CD4-positive, alpha-beta memory T cell (primary cell): ENCODE measurements at regions not wholly inside any gene's neighbourhood (a gene's known extent, or its start where the extent isn't known, plus 50 kb on each side); places are given as distances from the start of the nearest gene placed in this dataset.

Experiments used
- CTCF ChIA-PET: fragments of 350-600 bp; sonication (Branson Sonifier 250); formaldehyde crosslinking; loops from one replicate; lab custom pipeline; 2021; ENCODE audit warnings: inconsistent platforms; ENCODE audit not compliant: partially characterized antibody; lab: Charles Lee
- POLR2A ChIA-PET: fragments of 350-600 bp; sonication (Branson Sonifier 250); formaldehyde crosslinking; loops from one replicate; lab custom pipeline; 2021; ENCODE audit not compliant: partially characterized antibody; lab: Charles Lee
- DNase-seq, 5 donors: peaks; one replicate each; pipeline versions ENCODE4 v3.0.0 to v3.0.0-alpha.2; 2020 to 2022; ENCODE audit warnings: mixed read lengths in 1 of 5
- H3K27ac ChIP-seq: one replicate; pipeline ENCODE4 v1.7.0; 2013; ENCODE audit warnings: low read depth, low read length
- H3K27me3 ChIP-seq: 2 replicates; pipeline ENCODE4 v1.7.0; 2013; ENCODE audit warnings: mild to moderate bottlenecking, low read length, moderate library complexity; ENCODE audit not compliant: insufficient read depth
- H3K36me3 ChIP-seq: 2 replicates; pipeline ENCODE4 v1.7.0; 2013; ENCODE audit warnings: mild to moderate bottlenecking, low read length, moderate library complexity; ENCODE audit not compliant: insufficient read depth
- H3K4me1 ChIP-seq: 2 replicates; pipeline ENCODE4 v1.7.0; 2013; ENCODE audit warnings: mild to moderate bottlenecking, low read length, moderate library complexity; ENCODE audit not compliant: insufficient read depth
- H3K4me3 ChIP-seq, 2 donors: one replicate each; pipeline ENCODE4 v1.7.0; 2013; ENCODE audit warnings: low read length in 2 of 2, mild to moderate bottlenecking in 1 of 2
- H3K9me3 ChIP-seq, 2 donors: one replicate each; pipeline ENCODE4 v1.7.0; 2013; ENCODE audit warnings: low read length in 2 of 2, control low read depth in 1 of 2; ENCODE audit not compliant: control insufficient read depth in 1 of 2
- H3K27ac Mint-ChIP-seq, 7 donors: one replicate each; pipeline ENCODE4 v1.8.0; 2020 to 2021; ENCODE audit warnings: mixed read lengths in 7 of 7, mild to moderate bottlenecking in 6 of 7, inconsistent platforms in 3 of 7, moderate library complexity in 3 of 7
- H3K27me3 Mint-ChIP-seq, 2 donors: one replicate each; pipeline ENCODE4 v1.8.0; 2020 to 2021; ENCODE audit warnings: mixed read lengths in 2 of 2
- H3K36me3 Mint-ChIP-seq, 2 donors: one replicate each; pipeline ENCODE4 v1.8.0; 2020 to 2021; ENCODE audit warnings: mixed read lengths in 2 of 2, inconsistent platforms in 1 of 2, mild to moderate bottlenecking in 1 of 2
- H3K4me1 Mint-ChIP-seq, 4 donors: one replicate each; pipeline ENCODE4 v1.8.0; 2020 to 2021; ENCODE audit warnings: mixed read lengths in 4 of 4, mild to moderate bottlenecking in 1 of 4
- H3K4me3 Mint-ChIP-seq, 8 donors: one replicate each; pipeline ENCODE4 v1.8.0; 2020 to 2021; ENCODE audit warnings: mixed read lengths in 8 of 8, mild to moderate bottlenecking in 7 of 8, moderate library complexity in 6 of 8, inconsistent platforms in 3 of 8
- H3K9me3 Mint-ChIP-seq, 8 donors: one replicate each; pipeline ENCODE4 v1.8.0; 2020 to 2021; ENCODE audit warnings: mixed read lengths in 8 of 8, mild to moderate bottlenecking in 5 of 8, inconsistent platforms in 3 of 8, moderate library complexity in 1 of 8
- intact Hi-C: fragments of 100-400 bp; cut with micrococcal nuclease; formaldehyde crosslinking; loops from one replicate; pipeline ENCODE4 v1.15.1; 2023

DNA sequence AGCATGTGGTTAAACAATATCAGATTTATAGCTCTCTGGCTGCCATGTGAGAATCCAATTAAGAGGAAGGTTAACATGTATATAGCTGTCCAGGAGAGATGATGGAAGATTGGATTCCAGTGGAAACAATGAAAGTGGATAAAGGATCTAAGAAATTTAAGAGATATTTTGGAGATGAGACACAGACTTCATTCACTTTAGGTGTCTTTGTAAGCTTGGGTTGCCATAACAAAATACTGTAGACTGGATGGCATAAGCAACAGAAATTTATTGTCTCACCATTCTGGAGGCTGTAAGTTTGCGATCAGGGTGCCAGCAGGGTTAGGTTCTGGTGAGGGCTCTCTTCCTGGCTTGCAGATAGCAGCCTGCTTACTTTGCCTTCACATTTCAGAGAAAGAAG, 155.9 kb upstream of the MYOCD start:
- no peaks in the 10 kb centered on the region for H3K36me3 Mint-ChIP-seq
- Histone ChIP-seq H3K4me1 (no peaks in the 10 kb centered on the region), H3K27me3 (no peaks in the 10 kb centered on the region), H3K4me3 (no peak overlapping the region), H3K9me3 (no peaks in the 10 kb centered on the region), H3K36me3 (no peaks in the 10 kb centered on the region), H3K27ac (no peak overlapping the region)
- H3K27me3 Mint-ChIP-seq = no peaks in the 10 kb centered on the region
- intact Hi-C loops = no loop called here
- ChIA-PET CTCF (no interaction called here), POLR2A (no interaction called here)
- no peak overlapping the region for H3K27ac Mint-ChIP-seq
- peaks cover 0 to 5% (median under 1%) of the 10 kb centered on the region in 8 donors for H3K9me3 Mint-ChIP-seq
- DNase-seq = no peak
- H3K4me3 Mint-ChIP-seq = no peak overlapping the region
- H3K4me1 Mint-ChIP-seq = no peaks in the 10 kb centered on the region

DNA sequence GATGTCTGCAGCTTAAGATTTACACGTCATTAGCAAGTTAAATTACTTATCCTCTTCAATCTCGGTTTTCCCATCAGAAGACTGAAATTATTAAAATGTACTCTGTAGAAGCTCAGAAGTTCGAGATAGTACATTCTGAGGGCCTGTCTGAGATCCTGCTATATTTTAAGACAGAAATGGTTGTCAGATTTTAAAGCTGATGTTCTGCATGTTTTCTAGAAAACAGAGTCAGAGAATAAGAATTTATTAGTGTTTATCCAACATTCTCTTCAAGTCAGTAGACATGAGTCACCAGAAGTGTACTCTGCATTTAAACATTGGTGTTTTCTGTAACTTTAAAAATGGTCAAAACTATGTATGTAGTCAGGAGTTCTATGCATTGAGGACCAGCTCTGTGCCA, 155.2 kb upstream of the MYOCD start:
- H3K36me3 Mint-ChIP-seq = no peaks in the 10 kb centered on the region
- no peak for DNase-seq
- no peak overlapping the region for H3K4me3 Mint-ChIP-seq
- Histone ChIP-seq H3K36me3 (no peaks in the 10 kb centered on the region), H3K4me1 (no peaks in the 10 kb centered on the region), H3K27me3 (no peaks in the 10 kb centered on the region), H3K27ac (no peak overlapping the region), H3K9me3 (no peaks in the 10 kb centered on the region), H3K4me3 (no peak overlapping the region)
- no peaks in the 10 kb centered on the region for H3K27me3 Mint-ChIP-seq
- H3K27ac Mint-ChIP-seq = no peak overlapping the region
- CTCF ChIA-PET = no interaction called here
- POLR2A ChIA-PET = no interaction called here
- peaks cover 0 to 7% (median 2%) of the 10 kb centered on the region in 8 donors for H3K9me3 Mint-ChIP-seq
- intact Hi-C loops = no loop called here
- H3K4me1 Mint-ChIP-seq = no peaks in the 10 kb centered on the region

DNA sequence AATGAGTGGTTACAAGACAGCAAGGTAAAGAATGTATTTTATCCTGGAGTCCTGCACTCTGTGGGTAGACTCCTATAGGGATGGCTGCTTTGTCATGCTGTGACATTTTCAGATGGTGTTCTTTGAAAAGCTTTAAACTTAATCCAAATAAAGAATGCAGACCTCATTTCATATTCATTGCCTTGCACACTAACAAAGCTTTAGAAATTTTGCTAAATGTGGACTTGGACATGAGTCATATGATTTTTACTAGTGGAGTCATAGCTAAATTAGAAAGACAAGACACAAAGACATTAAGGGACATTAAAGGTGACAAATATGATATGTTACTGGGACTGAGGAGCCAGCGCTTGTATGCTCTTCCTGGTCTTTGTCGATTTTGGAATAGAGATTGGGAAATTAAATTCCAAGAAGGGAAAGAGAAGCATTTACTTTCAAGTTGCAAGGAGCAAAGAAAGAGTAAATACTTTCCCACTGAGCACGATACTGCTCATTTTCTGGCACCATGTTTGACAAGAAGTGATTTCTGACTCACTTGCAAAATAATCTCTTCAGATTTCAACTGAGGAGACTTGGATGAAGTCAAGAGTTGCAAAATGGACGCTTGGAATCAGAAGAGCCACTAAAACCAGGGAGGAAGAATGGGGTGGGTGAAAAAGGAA, 152.9 kb upstream of the MYOCD start:
- intact Hi-C loops = no loop called here
- Histone ChIP-seq H3K4me3 (no peak overlapping the region), H3K4me1 (no peaks in the 10 kb centered on the region), H3K27me3 (no peaks in the 10 kb centered on the region), H3K27ac (no peak overlapping the region), H3K9me3 (no peaks in the 10 kb centered on the region), H3K36me3 (no peaks in the 10 kb centered on the region)
- Mint-ChIP-seq H3K27ac (no peak overlapping the region), H3K9me3 (peaks cover 0 to 7% (median 2%) of the 10 kb centered on the region in 8 donors), H3K36me3 (no peaks in the 10 kb centered on the region), H3K4me3 (no peak overlapping the region), H3K27me3 (no peaks in the 10 kb centered on the region), H3K4me1 (no peaks in the 10 kb centered on the region)
- POLR2A ChIA-PET = no interaction called here
- CTCF ChIA-PET = no interaction called here
- no peak for DNase-seq

DNA sequence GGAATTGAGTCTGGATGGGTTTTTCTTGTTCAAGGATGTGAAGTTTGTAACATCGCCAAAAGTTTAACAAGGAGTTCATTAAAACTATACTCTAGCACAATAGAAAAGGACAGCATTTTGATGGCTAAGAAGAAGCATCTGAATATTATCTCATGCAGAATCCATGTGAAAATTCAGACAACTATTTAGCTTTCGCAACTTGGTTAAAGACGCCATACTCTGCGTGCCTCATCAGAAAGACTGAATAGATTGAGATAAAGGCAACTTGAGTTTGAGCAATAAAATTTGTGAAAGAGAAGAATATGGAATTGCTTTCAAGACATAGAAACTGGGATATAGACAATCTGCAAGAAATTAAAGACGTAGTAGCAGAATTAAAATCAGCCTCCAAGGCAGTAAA, 151.1 kb upstream of the MYOCD start:
- Histone ChIP-seq H3K4me3 (no peak overlapping the region), H3K36me3 (no peaks in the 10 kb centered on the region), H3K27me3 (no peaks in the 10 kb centered on the region), H3K4me1 (no peaks in the 10 kb centered on the region), H3K9me3 (no peaks in the 10 kb centered on the region), H3K27ac (no peak overlapping the region)
- DNase-seq = no peak
- Mint-ChIP-seq H3K4me1 (no peaks in the 10 kb centered on the region), H3K27ac (no peak overlapping the region), H3K36me3 (no peaks in the 10 kb centered on the region), H3K4me3 (no peak overlapping the region), H3K27me3 (no peaks in the 10 kb centered on the region), H3K9me3 (peaks cover 0 to 4% (median 2%) of the 10 kb centered on the region in 8 donors)
- intact Hi-C loops = no loop called here
- POLR2A ChIA-PET = no interaction called here
- CTCF ChIA-PET = no interaction called here

DNA sequence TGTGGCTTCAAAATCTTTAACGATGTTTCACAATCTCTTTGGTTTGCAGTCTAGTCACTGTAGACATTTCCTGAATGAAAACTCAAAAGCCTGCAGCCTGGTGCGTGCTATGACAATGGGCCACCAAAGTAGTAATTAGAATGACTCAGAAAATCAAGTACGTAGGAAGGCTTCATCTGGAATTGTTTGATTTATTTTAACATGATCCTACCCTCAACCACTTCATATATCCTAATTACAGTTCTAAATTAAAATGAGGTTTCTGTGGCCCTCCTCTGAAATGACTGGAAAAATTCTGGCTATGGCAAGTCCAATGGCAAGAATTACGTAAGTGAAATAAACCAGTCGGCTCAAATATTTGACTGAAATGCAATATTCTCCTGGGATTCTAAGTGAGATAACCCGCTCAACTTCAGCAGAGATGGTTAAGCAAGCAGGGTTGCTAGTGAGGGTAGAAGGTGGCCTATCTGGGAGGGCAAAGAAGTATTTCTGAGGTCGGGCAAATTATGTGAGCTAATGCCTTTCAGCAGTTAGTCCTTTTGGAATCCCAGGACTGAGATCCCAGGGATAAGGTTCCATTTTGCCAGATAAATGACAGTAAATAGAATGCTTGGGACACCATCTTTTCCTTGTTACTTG, 145.6 kb upstream of the MYOCD start:
- Mint-ChIP-seq H3K4me3 (no peak overlapping the region), H3K9me3 (peaks cover 0 to 2% (median 0%) of the 10 kb centered on the region in 8 donors), H3K4me1 (no peaks in the 10 kb centered on the region), H3K27me3 (no peaks in the 10 kb centered on the region), H3K27ac (no peak overlapping the region), H3K36me3 (no peaks in the 10 kb centered on the region)
- H3K9me3 ChIP-seq = no peaks in the 10 kb centered on the region
- H3K36me3 ChIP-seq = no peaks in the 10 kb centered on the region
- no peak for DNase-seq
- intact Hi-C loops = no loop called here
- H3K4me1 ChIP-seq = no peaks in the 10 kb centered on the region
- H3K27me3 ChIP-seq = no peaks in the 10 kb centered on the region
- no peak overlapping the region for H3K27ac ChIP-seq
- CTCF ChIA-PET = no interaction called here
- POLR2A ChIA-PET = no interaction called here
- H3K4me3 ChIP-seq = no peak overlapping the region

DNA sequence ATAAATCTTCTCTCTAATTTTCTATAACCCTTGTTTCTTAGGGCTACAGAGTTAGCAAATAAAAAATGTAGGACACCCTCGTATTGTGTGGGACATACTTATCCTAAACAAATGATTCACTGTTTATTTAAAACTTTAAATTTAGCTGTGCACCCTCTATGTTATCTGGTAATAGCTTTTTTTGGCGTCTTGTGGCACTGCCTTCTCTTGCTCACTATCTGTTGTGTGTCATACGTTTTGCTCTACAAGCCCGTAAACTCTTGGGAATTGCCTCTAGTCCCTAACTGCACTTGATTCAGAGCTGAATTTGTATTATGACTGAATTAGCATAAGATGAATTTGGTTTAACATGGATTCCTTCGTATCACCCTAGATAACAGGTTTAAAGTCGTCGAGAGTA, 144.3 kb upstream of the MYOCD start:
- no peak overlapping the region for H3K27ac ChIP-seq
- H3K36me3 ChIP-seq = no peaks in the 10 kb centered on the region
- intact Hi-C loops = no loop called here
- no peaks in the 10 kb centered on the region for H3K27me3 Mint-ChIP-seq
- no peak overlapping the region for H3K4me3 ChIP-seq
- H3K4me1 Mint-ChIP-seq = no peaks in the 10 kb centered on the region
- no peaks in the 10 kb centered on the region for H3K27me3 ChIP-seq
- H3K36me3 Mint-ChIP-seq = no peaks in the 10 kb centered on the region
- POLR2A ChIA-PET = no interaction called here
- H3K4me3 Mint-ChIP-seq = no peak overlapping the region
- DNase-seq = no peak
- H3K9me3 ChIP-seq = no peaks in the 10 kb centered on the region
- no peaks in the 10 kb centered on the region for H3K4me1 ChIP-seq
- no peak overlapping the region for H3K27ac Mint-ChIP-seq
- H3K9me3 Mint-ChIP-seq = peaks cover 0 to 2% (median 0%) of the 10 kb centered on the region in 8 donors
- CTCF ChIA-PET = no interaction called here

DNA sequence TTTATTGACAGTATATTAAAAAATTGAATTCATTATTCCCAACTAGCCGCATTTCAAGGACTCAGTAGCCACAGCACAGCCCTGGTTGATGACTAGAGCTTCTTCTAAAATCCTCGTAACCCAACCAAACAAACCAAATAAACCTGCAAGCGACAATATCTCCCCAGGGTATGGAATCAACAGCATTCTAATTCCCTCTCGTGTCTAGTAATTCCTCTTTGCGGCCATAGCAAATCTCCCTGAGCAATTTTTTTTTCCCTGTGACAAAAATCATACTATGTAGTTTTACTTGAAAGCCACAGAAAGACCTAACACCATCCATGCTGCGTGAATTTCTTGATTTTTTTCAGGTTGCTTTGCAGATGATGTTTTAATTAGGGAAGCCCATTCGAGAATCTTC, 143.4 kb upstream of the MYOCD start:
- Histone ChIP-seq H3K27ac (no peak overlapping the region), H3K36me3 (no peaks in the 10 kb centered on the region), H3K27me3 (no peaks in the 10 kb centered on the region), H3K4me1 (no peaks in the 10 kb centered on the region), H3K9me3 (no peaks in the 10 kb centered on the region), H3K4me3 (no peak overlapping the region)
- H3K4me1 Mint-ChIP-seq = no peaks in the 10 kb centered on the region
- POLR2A ChIA-PET = no interaction called here
- no peaks in the 10 kb centered on the region for H3K27me3 Mint-ChIP-seq
- H3K27ac Mint-ChIP-seq = no peak overlapping the region
- H3K9me3 Mint-ChIP-seq = peaks cover 0 to 2% (median 0%) of the 10 kb centered on the region in 8 donors
- H3K36me3 Mint-ChIP-seq = no peaks in the 10 kb centered on the region
- DNase-seq = no peak
- intact Hi-C loops = no loop called here
- CTCF ChIA-PET = no interaction called here
- H3K4me3 Mint-ChIP-seq = no peak overlapping the region
